ENCODE measurements at regions not wholly inside any gene's neighbourhood (a gene's known extent, or its start where the extent isn't known, plus 50 kb on each side); places are given as distances from the start of the nearest gene placed in this dataset.
A peak's percentile ranks its signal among the peaks of the same experiment; 100 is the strongest.
"Not testable (repeated sequence)": the region's sequence is repeated elsewhere in the genome, so short reads cannot be mapped to it uniquely, and the experiment has no call there.

- FAIRE-seq (no peak), DNase-seq (ENCODE audit: low spot score in 2 of 2) (no peak)
Observed at GRCh38 chr9:80804873-80805272, 884.5 kb downstream of the TLE1 start.

DNA sequence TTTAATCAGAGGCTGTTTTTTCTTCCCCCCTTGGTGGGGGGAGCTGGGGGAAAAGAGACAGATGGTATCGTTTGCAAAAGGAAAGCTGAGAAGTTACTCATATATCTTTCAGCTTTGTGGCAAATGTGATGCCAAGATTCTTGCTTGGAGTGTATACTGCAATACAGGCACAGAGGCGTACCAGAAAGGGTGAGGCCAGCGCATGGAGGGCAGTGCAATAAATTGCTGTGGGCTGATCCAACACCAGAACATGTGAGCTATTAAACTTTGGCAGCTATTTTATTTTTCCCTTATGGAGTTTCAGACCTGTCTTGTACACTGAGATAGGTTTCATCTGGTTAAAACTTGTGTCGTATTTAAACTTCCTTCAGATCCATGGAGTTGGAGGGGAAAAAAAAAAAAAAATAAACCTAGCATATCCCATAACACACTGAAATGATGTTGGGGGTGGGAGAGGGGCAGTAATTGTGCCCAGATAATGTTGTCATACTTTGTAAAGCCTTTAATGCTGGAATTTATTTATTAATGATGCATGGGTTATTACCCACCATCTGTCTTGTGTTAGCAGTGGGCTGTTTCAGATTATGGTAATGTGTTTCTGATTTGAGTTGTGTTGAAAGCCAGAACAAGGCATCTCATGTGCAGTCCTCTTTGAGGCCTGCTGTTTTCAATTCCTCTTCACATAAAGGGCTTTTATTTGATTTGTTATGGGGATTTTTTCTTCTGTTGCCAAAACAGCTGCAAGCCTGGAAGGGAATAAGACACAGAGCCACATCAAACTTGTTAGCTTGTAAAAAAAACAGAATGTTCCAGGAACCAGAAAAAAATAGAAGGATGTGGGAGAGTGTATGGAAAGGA lies 891.3 kb downstream of the TLE1 start:
- DNase-seq (ENCODE audit: low spot score in 2 of 2) (peak; percentile 10 to 26), FAIRE-seq (peak; percentile 85)

DNA sequence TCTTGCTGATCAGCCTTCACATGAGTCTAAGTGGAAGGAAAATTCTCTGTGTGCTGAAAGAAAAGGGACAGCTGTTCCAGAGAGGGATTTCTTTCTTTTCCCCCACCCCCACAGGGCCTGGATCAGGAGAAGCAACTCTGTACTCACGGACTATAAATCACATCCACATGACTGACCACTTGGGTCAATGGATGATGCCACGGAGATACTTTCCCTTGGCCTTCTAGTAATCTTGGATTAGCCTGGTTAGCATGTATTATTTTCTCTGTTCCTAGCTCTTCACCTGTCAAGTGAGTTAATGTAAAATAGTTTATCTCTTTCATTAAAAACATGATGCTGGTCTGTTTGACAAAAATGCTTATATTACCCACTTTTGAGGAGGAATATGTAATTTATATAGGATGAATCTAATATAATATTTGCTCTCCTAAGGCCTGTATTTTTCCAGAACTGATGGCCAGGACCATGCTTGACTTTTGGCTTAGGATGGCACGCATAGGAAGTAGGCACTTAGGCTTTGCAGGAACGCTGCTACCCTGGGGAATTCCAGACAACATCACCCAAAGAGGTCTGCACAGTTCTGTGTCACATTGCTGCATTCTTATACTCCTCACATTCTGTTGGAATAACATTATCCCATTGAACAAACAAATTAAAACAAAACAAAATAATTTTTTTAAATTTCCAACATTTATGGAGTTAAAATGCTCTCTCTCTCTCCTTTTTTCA lies 892.1 kb downstream of the TLE1 start:
- FAIRE-seq, result no peak
- no peak for DNase-seq (ENCODE audit: low spot score in 2 of 2)

DNA sequence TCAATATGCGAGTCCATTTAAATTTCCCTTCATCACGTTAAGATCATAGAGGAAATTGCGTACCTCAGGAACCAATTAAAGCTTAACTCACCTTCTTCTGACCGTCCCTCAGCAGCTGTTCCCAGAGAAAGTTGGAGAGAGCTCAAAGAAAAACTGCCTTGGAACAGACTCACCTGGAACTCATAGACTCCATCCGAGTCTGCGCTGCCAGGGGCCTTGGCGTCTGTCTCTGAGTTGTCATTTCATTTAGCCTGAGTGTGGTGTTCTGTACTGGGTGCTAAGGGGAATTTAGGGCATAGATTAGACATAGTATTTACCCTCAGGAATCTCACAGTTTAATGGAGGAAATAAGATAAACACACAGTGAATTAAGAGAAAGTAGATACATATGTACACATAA lies 892.7 kb downstream of the TLE1 start:
- no peak for FAIRE-seq

DNA sequence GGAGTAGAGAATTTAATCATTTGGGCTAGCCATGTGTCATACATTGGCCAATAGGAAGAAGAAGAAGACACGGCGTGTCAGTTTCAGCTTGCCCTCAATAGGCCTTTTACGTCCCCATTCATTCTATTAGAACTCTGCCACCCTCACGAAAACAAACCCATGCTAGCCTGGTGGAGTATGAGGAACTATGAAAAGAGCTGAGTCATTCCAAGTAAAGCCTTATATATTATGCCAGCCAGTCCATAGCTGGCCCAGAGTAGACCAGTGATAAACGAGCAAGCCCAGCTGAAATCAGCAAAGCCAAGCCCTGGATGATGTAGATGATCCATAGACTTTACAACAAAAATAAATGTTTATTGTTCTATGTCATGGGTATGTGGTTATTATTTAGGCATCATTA lies 895.1 kb downstream of the TLE1 start:
- FAIRE-seq, result no peak
- no peak for DNase-seq (ENCODE audit: low spot score in 2 of 2)

More for the DNA sequence above, 892.7 kb downstream of the TLE1 start:
- DNase-seq (ENCODE audit: low spot score in 2 of 2), result no peak

DNA sequence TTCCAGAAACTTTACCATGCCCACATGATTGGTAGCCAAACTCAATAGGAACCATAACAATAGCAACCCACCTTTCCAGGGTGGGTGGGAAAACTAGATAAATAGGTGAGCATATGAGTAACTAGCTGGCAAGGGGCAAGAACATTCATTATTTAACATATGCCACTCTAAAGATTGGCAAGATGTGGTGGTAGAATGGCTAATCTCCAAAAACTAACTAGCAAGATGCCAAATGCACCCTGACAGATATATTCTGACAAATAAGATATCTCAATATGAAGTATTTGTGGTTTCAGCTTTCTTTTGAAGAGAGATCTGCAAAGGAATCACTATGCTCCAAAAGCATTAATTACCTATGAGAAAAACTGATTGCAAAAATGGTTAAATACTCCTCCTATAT lies 895.6 kb downstream of the TLE1 start:
- DNase-seq (ENCODE audit: low spot score in 2 of 2), result no peak
- FAIRE-seq, result no peak

GRCh38 chr9:80792726-80793125 lies 896.6 kb downstream of the TLE1 start:
- FAIRE-seq (no peak), DNase-seq (ENCODE audit: low spot score in 2 of 2) (no peak)

DNA sequence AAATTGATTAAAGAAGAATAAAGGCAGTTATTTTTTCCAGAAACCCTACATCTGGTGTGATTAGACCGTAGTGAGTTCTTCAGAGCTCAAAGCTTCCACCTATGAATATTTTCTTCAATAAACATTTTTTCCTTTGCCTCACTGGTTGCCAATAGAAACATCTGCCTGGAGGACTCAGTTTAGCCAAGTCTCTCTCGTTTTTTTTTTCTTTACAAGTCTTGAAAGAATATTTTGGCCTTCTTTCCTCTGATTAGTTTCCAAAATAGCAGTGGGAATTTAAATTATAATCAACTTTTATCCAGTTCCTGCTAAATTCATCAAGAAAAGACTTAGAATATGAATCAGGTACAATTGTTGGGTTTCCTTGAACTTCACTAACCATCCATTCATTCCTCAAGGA lies 897.5 kb downstream of the TLE1 start:
- DNase-seq (ENCODE audit: low spot score in 2 of 2) (no peak), FAIRE-seq (no peak)

- DNase-seq (ENCODE audit: low spot score in 2 of 2), result no peak
- no peak for FAIRE-seq
Observed at GRCh38 chr9:80790764-80791163, 898.6 kb downstream of the TLE1 start.

DNA sequence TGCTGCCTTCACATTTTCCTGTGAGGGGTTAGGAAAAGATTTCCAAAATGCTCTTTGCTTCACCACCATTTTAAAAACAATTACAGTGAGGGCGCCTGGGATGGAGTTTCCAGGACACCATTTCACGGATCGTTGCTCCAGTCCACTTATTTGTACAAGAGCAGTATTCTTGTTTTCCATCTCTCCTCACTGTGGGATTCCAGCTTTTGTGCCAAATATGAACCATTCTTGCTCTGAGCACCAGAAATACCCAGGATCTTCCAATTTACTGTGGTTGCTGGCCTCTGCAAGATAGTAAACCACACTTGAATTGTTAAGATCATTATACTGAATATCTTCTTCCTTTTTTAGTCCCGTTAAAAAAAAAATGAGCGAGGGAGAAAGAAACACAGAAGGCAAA lies 899.5 kb downstream of the TLE1 start:
- no peak for DNase-seq (ENCODE audit: low spot score in 2 of 2)
- no peak for FAIRE-seq

GRCh38 chr9:80787636-80788035 lies 901.7 kb downstream of the TLE1 start:
- FAIRE-seq (no peak), DNase-seq (ENCODE audit: low spot score in 2 of 2) (no peak)

DNA sequence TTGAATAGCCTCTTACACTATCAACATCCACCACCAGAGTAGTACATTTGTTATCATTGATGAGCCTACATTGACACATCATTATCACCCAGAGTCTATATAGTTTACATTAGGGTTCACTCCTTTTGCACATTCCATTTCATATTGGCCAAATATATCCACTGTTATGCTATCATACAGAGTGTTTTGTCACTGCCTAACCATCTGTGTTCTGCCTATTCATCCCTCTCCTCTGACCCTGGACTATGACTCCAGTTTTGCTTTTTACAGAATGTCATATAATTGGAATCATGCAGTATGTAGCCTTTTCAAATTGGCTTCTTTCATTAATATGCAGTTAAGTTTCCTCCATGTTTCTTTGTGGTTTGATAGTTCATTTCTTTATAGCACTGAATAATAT lies 904.7 kb downstream of the TLE1 start:
- FAIRE-seq (no peak), DNase-seq (ENCODE audit: low spot score in 2 of 2) (no peak)

DNA sequence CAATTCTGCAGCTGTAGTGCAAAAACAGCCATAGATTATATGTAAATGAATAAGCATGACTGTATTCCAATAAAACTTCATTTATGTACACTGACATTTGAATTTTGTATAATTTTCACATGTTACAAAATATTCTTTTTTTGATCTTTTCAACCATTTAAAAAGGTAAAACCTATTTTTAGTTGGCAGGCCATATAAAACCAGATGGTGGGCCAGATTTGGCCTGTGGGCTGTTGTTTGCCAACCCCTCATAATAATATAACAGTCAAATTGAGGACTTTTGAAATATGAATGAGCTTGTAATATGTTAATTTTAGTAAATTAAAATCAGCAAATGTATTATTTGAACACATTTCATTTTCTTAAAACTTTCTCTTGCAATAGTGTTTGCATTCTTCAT lies 913.4 kb downstream of the TLE1 start:
- DNase-seq (ENCODE audit: low spot score in 2 of 2) (no peak), FAIRE-seq (no peak)

DNA sequence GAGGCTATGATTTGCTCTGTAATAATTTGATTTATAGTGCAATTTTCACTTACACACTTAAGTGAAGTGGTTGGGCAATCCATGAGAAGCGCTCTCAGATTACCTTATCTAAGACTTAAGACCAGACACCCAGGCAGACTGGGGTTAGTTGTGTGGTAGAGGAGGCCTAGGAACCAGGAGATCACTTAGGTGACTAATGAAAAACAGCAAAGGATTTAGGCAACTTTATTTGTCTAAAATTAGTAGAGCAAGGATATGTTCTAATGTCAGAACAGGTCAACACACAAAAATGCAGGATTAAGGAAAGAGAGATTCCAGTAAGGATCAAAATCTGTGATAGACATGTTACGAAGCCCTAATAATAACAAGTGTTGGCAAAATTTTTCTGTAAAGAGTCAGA lies 913.8 kb downstream of the TLE1 start:
- FAIRE-seq, result no peak
- no peak for DNase-seq (ENCODE audit: low spot score in 2 of 2)

DNA sequence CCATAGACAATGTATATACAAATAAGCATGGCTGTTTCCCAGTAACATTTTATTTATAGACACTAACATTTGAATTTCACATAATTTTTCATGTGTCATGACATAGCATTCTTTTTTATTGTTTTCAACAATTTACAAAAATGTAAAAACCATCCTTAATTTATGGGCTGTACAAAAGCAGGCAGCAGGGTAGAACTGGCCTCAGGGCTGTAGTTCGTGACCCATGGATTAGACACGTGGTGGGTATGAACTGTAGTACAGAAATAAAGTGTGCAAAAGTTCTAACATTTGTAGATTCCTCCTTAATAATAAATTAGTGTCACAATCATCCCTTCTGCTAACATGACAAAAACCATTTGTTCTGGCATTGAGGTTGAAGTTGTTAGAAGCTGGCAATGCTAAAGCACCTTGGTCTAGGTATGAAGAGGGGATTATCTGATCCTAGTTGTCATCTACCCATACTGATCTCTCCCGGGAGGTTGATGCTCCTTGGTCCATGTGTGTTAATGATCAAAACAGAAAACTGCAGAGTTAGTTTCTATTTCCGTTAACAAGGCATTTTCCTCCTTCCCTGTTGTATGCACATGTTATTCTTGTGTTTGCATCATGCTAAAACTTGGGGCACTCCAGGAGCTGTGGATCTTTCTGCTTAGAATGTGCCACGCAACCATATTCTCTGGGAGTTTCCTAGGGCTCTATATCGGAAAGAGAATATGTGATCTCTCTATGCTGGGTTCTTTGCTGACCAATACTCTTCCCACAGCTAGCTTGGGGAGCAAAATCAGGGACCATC lies 917.6 kb downstream of the TLE1 start:
- DNase-seq (ENCODE audit: low spot score in 2 of 2) (no peak), FAIRE-seq (no peak)

DNA sequence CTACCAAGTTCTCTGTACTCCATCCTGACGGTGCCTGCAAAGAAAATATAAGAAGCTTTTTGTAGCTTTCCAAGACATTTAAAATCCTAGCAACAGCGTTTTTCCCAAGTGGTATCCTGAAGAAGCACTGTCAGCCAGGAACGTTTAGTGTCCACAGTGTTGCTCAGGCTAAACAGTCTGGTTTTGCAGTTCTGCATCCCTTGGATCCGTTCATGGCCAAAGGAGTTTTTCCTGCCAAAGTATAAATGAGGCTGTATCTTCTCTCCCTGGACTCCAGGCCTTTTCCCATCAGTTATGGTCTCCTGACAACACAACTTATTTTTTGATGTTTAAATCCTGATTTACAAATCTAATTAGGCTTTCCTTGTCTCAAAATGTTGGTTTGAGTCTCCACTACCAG lies 925.8 kb downstream of the TLE1 start:
- FAIRE-seq (no peak), DNase-seq (ENCODE audit: low spot score in 2 of 2) (no peak)

GRCh38 chr9:80755586-80755985 lies 933.8 kb downstream of the TLE1 start:
- FAIRE-seq (no peak), DNase-seq (ENCODE audit: low spot score in 2 of 2) (no peak)

DNA sequence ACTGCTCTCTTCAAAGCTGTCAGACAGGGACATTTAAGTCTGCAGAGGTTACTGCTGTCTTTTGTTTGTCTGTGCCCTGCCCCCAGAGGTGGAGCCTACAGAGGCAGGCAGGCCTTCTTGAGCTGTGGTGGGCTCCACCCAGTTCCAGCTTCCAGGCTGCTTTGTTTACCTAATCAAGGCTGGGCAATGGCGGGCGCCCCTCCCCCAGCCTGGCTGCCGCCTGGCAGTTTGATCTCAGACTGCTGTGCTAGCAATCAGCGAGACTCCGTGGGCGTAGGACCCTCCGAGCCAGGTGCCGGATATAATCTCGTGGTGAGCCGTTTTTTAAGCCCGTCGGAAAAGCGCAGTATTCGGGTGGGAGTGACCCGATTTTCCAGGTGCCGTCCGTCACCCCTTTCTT lies 942.3 kb downstream of the TLE1 start:
- not testable (repeated sequence) for FAIRE-seq; DNase-seq (ENCODE audit: low spot score in 2 of 2)

GRCh38 chr9:80732506-80732905 lies 956.8 kb downstream of the TLE1 start:
- FAIRE-seq (no peak), DNase-seq (ENCODE audit: low spot score in 2 of 2) (no peak)

GRCh38 chr9:80720579-80720978 lies 968.8 kb downstream of the TLE1 start:
- FAIRE-seq (no peak), DNase-seq (ENCODE audit: low spot score in 2 of 2) (no peak)

DNA sequence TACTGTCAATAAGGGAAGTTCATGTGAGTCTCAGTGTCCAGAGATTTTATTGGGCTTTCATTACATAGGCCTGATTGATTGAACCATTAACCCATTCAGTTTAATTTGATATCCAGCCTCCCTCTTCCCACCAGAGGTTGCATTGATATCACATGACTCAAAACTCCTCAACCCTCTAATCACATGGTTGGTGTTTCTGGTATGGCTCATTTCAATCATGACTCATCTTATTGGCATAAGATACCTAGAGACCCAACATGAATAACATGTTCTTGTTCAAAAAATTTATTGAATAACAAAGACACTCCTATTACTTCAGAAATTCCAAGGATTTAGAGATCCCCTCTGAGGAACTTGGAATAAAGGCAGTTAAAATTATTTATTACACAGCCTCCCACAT lies 982.2 kb downstream of the TLE1 start:
- DNase-seq (ENCODE audit: low spot score in 2 of 2), result no peak
- no peak for FAIRE-seq

Data from frontal cortex (tissue), 3 donors.